Right kidney (tissue), 1 donor: ENCODE measurements at regions not wholly inside any gene's neighbourhood (a gene's known extent, or its start where the extent isn't known, plus 50 kb on each side); places are given as distances from the start of the nearest gene placed in this dataset.

ENCODE experiments used
- DNase-seq: peaks from one replicate; pipeline ENCODE4 v3.0.0-alpha.2; 2016

DNA sequence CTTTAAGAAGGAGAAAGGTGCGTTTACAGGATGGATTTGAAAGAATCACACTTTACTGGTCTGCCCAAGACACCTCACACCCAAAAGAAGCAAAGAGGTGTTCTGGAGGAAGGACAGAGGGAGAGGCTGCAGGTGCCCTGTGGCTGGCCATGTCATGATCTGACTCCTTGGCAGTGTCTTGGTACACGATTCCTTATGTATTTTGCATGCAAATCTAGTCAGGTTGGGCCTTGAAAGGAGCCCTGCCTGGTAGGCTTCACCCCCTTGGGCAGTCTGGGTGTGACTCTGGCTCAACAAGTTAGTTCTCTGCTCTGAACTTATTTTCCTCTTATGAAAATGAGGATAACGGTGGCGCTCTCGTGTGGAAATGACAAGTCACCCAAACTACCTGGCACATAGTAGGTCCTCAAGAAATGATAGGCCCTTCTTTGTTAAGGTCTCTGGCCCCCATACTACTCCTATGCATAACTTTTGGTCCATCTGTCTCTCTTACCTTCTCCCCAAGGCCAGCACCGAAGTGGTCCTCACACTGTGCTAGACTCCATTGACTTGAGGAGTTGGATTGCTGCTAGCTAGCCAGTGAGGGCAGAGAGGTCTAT, 212.5 kb downstream of the SEMA6A start:
- no peak for DNase-seq

DNA sequence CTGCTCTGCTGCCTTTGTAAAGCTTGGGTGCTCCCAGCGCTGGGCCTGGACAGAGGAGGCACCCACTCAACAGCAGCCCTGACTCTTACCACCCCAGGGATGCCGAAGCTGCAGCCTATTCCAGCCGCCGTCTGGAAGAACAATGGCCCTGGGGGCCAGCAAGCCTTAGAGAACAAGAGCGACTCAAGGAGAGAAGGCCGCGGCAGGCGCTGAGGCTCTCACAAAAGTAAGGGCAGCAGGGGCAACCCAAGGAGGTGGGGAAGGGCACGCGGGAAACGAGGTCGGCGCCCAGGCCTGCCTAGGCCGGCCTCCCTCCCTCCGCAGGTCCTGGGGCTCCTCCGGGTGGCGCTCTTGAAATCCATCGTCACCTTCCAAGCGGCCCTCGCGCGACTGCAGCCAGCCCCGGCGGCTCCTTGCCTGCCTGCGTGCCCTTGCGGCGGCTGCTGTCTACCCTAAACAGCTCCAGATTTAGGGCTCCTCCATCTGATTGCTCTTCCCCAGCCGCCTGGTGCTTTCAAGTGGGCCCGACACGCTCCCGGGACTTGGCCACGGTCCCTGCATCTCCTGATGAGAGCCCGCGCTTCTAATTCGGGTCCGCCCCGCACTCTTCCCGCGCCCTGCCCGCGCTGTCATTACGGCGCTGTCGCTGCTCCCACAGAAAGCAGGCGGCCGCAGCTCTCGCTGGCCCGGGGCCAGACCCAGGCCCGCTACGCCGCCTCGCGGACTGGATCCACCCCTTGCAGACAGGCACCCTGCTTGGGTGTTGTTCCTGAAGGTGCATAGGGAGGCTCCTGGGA, 213.3 kb downstream of the SEMA6A start:
- peak; percentile 87 for DNase-seq

DNA sequence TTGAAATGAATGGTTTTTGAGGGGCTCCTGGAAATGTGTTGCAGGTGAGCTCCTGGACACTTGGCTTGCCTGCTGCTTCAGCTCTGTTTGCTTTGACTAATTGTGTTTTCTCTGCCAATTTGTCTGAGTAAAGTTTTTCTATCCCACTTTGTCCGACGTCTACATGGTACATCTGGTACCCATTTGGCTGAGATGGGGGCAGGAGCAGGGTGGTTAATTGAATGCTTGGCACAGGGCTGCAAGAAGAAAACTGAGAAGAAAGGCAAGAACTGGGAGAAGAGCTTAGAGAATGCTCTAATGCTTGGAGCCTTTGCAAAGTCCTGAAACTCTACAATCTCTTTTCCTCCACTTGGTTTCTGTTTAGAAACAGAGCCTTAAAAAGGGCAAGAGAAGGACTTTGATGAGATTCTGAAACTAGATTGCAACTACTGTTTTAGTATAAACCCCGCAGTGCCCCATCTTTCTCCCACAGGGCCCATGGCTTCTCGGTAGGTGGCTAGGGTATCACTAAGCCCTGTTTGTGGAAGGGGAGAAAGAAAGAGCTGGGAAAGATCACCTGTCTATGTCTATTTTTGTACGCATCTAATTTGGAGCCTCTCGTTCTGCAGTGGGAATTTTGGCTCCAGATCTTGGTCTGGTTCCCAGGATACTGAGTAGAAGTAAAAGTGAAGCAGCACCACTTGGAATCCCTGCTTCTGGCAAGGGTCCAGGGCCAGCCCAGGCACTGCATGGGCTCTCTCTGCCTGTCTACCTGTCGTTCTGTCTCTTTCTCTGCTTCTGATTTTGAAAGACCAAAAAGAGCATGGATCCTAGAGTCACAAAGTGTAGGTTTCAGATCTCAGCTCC, 214.4 kb downstream of the SEMA6A start:
- no peak for DNase-seq

DNA sequence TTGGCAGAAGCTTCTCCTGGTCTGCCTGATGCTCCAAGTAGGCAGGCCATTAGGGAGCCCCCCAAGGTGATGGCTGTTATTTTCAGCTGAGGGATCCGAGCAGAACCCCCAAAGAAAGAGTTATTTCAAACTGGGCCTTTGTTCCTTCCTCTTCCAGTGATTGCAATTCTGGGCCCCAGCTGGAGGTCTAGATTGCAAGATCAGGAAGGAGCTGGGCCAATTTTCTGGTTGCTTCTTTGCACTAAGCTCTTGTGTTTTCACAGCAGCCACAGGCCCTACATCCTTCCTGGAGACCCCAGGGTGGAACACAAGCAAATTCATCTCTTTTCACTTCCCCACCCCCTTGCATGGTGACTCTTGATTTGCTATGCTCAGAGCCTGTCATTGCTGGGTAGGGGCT, 215.0 kb downstream of the SEMA6A start:
- no peak for DNase-seq

DNA sequence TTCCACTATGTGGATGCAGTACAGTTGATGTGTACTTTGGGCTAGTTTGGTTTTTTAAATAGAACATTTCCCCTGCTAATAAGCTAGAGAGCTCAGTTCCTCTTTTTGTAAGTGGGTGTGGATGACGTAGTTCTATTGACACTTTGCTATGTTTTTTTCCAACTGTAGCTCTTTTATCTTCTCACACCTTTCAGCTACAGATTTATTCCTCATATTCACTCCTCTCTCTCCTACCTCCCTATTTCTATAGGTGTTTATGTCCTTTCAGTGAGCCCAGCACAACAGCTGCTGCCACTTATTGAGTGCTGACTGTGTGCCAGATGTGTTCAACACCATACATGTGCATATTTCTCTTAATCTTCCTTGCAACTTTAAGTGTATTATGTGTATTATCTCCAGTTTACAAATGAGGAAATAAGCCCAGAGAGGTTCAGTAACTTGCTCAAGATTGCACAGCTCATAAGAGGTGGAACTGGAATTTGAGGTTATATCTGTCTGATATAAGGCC, 215.7 kb downstream of the SEMA6A start:
- DNase-seq: no peak

DNA sequence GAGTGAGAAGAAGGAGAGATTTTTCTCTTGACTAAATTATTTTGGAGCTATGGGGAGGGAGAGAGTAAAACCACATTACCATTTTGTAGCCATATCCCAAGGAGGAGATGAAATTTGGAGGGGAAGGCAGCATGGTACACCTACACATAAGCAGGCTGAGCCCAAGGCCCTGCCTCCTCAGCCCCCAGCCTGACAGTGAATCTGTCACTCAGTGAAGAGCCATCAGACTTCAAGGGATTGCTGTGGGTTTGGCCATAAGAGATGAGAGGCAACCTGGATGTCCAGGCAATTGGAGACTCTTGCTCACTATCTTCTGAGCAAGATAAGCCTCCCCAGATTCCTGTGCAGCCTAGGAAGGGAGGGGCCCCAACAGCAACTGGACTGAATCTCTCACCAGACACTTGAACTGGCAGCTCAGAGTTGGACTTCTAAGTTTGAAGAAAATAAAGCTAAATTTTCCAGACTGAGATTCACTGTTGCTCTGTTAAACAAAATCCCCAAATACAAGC, 216.6 kb downstream of the SEMA6A start:
- no peak for DNase-seq

DNA sequence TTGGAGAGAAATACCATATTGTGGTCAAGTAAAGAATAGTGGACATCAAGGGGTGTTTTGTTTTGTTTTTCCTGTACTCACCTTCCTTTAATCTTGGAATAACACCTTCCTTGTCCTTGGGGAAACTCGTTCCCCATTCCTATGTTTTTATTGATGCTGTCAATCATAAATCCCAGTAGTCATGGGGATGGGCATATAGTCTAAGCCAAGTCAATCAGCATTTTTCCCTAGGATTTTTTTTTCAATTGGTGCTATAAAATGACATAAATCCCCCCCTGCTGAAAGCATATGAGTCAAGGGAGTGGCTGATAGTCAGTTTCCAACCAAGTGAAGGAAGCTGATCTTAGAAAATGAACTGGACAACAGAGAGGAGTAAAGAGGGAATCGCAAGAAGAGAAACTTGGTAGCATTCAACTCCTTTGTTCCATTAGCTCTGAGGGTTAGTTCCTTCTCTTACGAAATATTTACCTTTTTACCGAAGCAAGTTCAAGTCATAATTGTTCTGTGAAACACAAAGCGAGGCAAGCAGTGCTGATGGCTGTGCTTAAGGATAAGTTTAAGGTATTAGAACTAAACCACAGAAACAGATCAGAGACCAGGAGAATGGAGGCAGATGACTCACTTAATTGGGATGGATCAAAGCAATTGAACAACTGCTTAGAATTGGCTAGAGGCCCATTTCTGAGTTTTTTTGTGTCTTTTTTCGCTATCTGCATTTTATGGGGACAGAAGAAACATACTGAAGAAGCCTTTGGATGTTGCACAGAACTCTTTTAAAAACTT, 218.6 kb downstream of the SEMA6A start:
- DNase-seq: no peak

DNA sequence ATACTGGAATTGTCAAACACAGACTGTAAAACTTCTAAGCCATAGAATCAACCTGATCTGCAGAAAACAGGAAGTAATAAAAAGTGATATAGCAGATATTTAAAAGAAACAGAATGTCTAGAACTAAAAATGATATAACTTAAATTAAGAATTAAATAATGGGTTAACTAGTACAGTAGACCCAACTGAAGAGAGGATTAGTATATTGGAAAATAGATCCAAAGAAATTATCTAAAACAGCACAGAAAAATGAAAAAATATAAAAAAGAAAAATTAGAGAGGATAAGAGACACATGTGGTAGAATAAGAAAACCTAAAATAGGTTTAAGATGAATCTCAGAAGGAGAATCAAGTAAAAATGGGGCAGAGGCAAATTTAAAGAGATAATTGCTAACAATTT, 219.9 kb downstream of the SEMA6A start:
- no peak for DNase-seq

DNA sequence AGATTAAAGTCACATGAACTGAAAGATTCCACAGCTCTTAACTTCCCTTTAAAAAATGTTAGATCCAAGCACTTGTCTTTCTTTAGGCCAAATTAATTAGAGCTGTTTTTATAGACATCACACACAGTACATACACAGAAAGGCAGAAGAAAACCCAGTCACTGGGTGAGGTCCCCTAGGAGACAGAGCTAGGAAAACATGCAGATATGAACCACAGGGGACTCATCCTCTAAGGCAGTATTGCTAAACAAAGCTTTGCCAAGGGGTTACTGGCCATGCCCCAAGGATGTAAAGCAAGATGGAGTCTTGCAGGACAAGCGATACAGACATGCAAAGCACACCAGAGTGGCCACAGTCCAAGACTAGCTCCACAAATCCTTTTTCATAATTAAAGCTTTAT, 227.0 kb downstream of the SEMA6A start:
- DNase-seq: no peak

DNA sequence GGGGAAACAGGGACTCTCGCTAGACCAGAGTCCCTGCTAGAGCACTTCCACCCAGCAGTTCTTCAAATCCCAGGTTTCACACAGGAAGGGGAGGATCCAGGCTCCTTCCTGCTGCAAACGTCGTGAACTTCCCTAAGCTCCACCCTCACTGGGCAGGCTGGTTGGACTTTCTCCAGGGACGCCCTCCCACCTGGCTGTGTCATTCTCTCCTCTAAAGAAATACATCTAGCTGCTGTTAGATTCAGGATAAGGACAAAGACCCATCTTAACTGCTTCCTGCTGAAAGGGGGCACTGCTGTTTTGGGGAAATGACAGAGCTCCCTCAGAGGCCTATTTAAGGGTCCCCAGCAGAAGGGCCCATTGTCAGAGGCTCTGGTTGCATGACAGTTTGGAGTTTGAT, 230.7 kb downstream of the SEMA6A start:
- no peak for DNase-seq
